ENCODE measurements at regions not wholly inside any gene's neighbourhood (a gene's known extent, or its start where the extent isn't known, plus 50 kb on each side); places are given as distances from the start of the nearest gene placed in this dataset.

GRCh38 chr4:111924696-111925095 lies 220.6 kb upstream of the FAM241A start:
- TF ChIP-seq, protein P1, sequence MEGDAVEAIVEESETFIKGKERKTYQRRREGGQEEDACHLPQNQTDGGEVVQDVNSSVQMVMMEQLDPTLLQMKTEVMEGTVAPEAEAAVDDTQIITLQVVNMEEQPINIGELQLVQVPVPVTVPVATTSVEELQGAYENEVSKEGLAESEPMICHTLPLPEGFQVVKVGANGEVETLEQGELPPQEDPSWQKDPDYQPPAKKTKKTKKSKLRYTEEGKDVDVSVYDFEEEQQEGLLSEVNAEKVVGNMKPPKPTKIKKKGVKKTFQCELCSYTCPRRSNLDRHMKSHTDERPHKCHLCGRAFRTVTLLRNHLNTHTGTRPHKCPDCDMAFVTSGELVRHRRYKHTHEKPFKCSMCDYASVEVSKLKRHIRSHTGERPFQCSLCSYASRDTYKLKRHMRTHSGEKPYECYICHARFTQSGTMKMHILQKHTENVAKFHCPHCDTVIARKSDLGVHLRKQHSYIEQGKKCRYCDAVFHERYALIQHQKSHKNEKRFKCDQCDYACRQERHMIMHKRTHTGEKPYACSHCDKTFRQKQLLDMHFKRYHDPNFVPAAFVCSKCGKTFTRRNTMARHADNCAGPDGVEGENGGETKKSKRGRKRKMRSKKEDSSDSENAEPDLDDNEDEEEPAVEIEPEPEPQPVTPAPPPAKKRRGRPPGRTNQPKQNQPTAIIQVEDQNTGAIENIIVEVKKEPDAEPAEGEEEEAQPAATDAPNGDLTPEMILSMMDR (IDR thresholded peaks at IDR 0.05) = no peak
- no peak for TF ChIP-seq POLR2A (IDR thresholded peaks at IDR 0.05)
